CD8-positive, alpha-beta memory T cell (primary cell): ENCODE measurements at regions not wholly inside any gene's neighbourhood (a gene's known extent, or its start where the extent isn't known, plus 50 kb on each side); places are given as distances from the start of the nearest gene placed in this dataset.

Experiments
- CTCF ChIA-PET: fragments of 350-600 bp; sonication (Branson Sonifier 250); formaldehyde crosslinking; loops from one replicate; lab custom pipeline; 2021; ENCODE audit warnings: antibody characterized with exemption; lab: Charles Lee
- POLR2A ChIA-PET: fragments of 350-600 bp; sonication (Branson Sonifier 250); formaldehyde crosslinking; loops from one replicate; lab custom pipeline; 2021; ENCODE audit warnings: antibody characterized with exemption; lab: Charles Lee
- DNase-seq, 5 donors: peaks; one replicate each; pipeline versions ENCODE4 v3.0.0 to v3.0.0-alpha.2; 2020 to 2022; ENCODE audit warnings: mixed read lengths in 1 of 5
- H3K27ac ChIP-seq: one replicate; pipeline ENCODE4 v1.7.0; 2013; ENCODE audit warnings: low read depth, mild to moderate bottlenecking, low read length, moderate library complexity
- H3K27me3 ChIP-seq: 2 replicates; pipeline ENCODE4 v1.7.0; 2013; ENCODE audit warnings: low read length, mild to moderate bottlenecking; ENCODE audit not compliant: insufficient read depth, poor library complexity, severe bottlenecking
- H3K36me3 ChIP-seq: 2 replicates; pipeline ENCODE4 v1.7.0; 2013; ENCODE audit warnings: mild to moderate bottlenecking, low read length, moderate library complexity; ENCODE audit not compliant: insufficient read depth
- H3K4me1 ChIP-seq: 2 replicates; pipeline ENCODE4 v1.7.0; 2013; ENCODE audit warnings: mild to moderate bottlenecking, low read length, moderate library complexity; ENCODE audit not compliant: insufficient read depth
- H3K4me3 ChIP-seq: 2 replicates; pipeline ENCODE4 v1.7.0; 2013; ENCODE audit warnings: mild to moderate bottlenecking, low read length
- H3K9me3 ChIP-seq: 2 replicates; pipeline ENCODE4 v1.7.0; 2013; ENCODE audit warnings: mild to moderate bottlenecking, low read length
- H3K27ac Mint-ChIP-seq, 8 donors: one replicate each; pipeline ENCODE4 v1.8.0; 2020 to 2021; ENCODE audit warnings: mixed read lengths in 8 of 8, mild to moderate bottlenecking in 6 of 8, inconsistent platforms in 3 of 8, moderate library complexity in 3 of 8
- H3K27me3 Mint-ChIP-seq, 2 donors: one replicate each; pipeline ENCODE4 v1.8.0; 2020 to 2021; ENCODE audit warnings: mixed read lengths in 2 of 2, mild to moderate bottlenecking in 1 of 2, moderate library complexity in 1 of 2
- H3K36me3 Mint-ChIP-seq, 3 donors: one replicate each; pipeline ENCODE4 v1.8.0; 2020 to 2021; ENCODE audit warnings: mixed read lengths in 3 of 3, inconsistent platforms in 1 of 3, mild to moderate bottlenecking in 1 of 3
- H3K4me1 Mint-ChIP-seq, 3 donors: one replicate each; pipeline ENCODE4 v1.8.0; 2020 to 2021; ENCODE audit warnings: mixed read lengths in 3 of 3, inconsistent platforms in 1 of 3, mild to moderate bottlenecking in 1 of 3
- H3K4me3 Mint-ChIP-seq, 7 donors: one replicate each; pipeline ENCODE4 v1.8.0; 2020 to 2021; ENCODE audit warnings: mixed read lengths in 7 of 7, mild to moderate bottlenecking in 6 of 7, moderate library complexity in 4 of 7, inconsistent platforms in 2 of 7
- H3K9me3 Mint-ChIP-seq, 5 donors: one replicate each; pipeline ENCODE4 v1.8.0; 2020 to 2022; ENCODE audit warnings: mixed read lengths in 5 of 5, mild to moderate bottlenecking in 3 of 5, moderate library complexity in 2 of 5, inconsistent platforms in 1 of 5

GRCh38 chr11:25211635-25212254 is 714.9 kb downstream of the LUZP2 start:
- CTCF ChIA-PET: no interaction called here

GRCh38 chr11:25214535-25215176 is 717.8 kb downstream of the LUZP2 start:
- no peaks in the 10 kb centered on the region for H3K4me1 Mint-ChIP-seq
- DNase-seq: no peak
- no peak overlapping the region for H3K4me3 Mint-ChIP-seq
- H3K27me3 Mint-ChIP-seq: no peaks in the 10 kb centered on the region
- H3K36me3 Mint-ChIP-seq: no peaks in the 10 kb centered on the region
- Histone ChIP-seq H3K36me3 (no peaks in the 10 kb centered on the region), H3K27me3 (no peaks in the 10 kb centered on the region), H3K27ac (no peak overlapping the region), H3K4me1 (no peaks in the 10 kb centered on the region), H3K4me3 (no peak overlapping the region), H3K9me3 (no peaks in the 10 kb centered on the region)
- CTCF ChIA-PET: no interaction called here
- no peak overlapping the region for H3K27ac Mint-ChIP-seq
- POLR2A ChIA-PET: no interaction called here
- H3K9me3 Mint-ChIP-seq: peaks cover 4 to 35% (median 6%) of the 10 kb centered on the region in 5 donors

More at GRCh38 chr11:25211635-25212254, 714.9 kb downstream of the LUZP2 start:
- Histone ChIP-seq H3K36me3 (no peaks in the 10 kb centered on the region), H3K9me3 (no peaks in the 10 kb centered on the region), H3K4me3 (no peak overlapping the region), H3K27ac (no peak overlapping the region), H3K27me3 (no peaks in the 10 kb centered on the region), H3K4me1 (no peaks in the 10 kb centered on the region)
- no peaks in the 10 kb centered on the region for H3K36me3 Mint-ChIP-seq
- H3K9me3 Mint-ChIP-seq: peaks cover 7 to 35% (median 13%) of the 10 kb centered on the region in 5 donors
- no peak overlapping the region for H3K27ac Mint-ChIP-seq
- no peaks in the 10 kb centered on the region for H3K4me1 Mint-ChIP-seq
- H3K27me3 Mint-ChIP-seq: no peaks in the 10 kb centered on the region
- POLR2A ChIA-PET: no interaction called here
- H3K4me3 Mint-ChIP-seq: no peak overlapping the region
- DNase-seq: no peak

DNA sequence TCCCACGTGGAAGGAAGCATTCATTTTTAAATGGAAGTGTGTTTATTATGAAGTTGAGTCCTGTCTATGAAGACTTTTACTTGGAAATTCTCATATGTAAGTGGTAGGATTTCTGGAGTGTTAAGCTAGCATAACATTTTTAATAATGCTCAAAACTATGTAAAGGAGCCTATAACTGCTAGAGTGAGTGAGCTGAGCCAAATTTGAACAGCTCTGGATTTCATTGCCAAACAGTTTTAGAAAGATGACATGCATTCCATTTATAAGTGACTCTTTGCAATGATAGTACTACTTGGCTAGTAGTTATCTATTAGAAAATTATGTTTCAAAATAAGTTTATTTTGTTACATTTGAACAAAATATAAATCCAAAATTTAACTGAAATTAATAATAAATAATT is 721.2 kb downstream of the LUZP2 start:
- Histone ChIP-seq H3K4me3 (no peak overlapping the region), H3K36me3 (no peaks in the 10 kb centered on the region), H3K27ac (no peak overlapping the region), H3K4me1 (no peaks in the 10 kb centered on the region), H3K9me3 (peaks cover 4% of the 10 kb centered on the region), H3K27me3 (no peaks in the 10 kb centered on the region)
- ChIA-PET CTCF (no interaction called here), POLR2A (no interaction called here)
- H3K4me1 Mint-ChIP-seq: no peaks in the 10 kb centered on the region
- no peak overlapping the region for H3K27ac Mint-ChIP-seq
- peaks cover 2 to 48% (median 6%) of the 10 kb centered on the region in 5 donors for H3K9me3 Mint-ChIP-seq
- H3K36me3 Mint-ChIP-seq: no peaks in the 10 kb centered on the region
- H3K27me3 Mint-ChIP-seq: no peaks in the 10 kb centered on the region
- no peak for DNase-seq
- no peak overlapping the region for H3K4me3 Mint-ChIP-seq

GRCh38 chr11:25225078-25225477 is 728.2 kb downstream of the LUZP2 start:
- Mint-ChIP-seq H3K4me1 (no peaks in the 10 kb centered on the region), H3K27me3 (no peaks in the 10 kb centered on the region), H3K9me3 (peaks cover 2 to 46% (median 15%) of the 10 kb centered on the region in 5 donors), H3K36me3 (no peaks in the 10 kb centered on the region), H3K27ac (no peak overlapping the region), H3K4me3 (no peak overlapping the region)
- Histone ChIP-seq H3K27me3 (no peaks in the 10 kb centered on the region), H3K36me3 (no peaks in the 10 kb centered on the region), H3K27ac (no peak overlapping the region), H3K9me3 (peaks cover 4% of the 10 kb centered on the region), H3K4me3 (no peak overlapping the region), H3K4me1 (no peaks in the 10 kb centered on the region)
- POLR2A ChIA-PET: no interaction called here
- CTCF ChIA-PET: no interaction called here
- no peak for DNase-seq

DNA sequence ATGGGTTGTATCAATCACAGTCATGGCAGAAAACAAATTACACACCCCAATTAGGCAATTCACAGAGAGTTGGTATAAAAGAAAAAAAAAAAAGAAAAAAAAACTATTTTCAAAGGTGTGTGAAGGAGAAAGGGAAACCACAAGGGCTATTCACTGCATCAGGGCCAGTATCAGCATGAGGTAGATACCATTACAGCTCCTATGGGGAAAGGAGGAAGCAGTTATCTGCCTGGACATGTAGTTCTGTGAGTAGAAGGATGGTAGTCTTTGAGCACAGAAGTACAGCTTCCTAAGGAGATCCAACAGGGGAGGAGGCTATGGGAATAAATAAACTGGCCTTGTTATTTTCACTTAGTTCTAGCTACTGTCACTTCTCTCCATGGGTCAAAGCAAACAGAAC is 746.1 kb downstream of the LUZP2 start:
- H3K27me3 Mint-ChIP-seq: no peaks in the 10 kb centered on the region
- no peak overlapping the region for H3K27ac Mint-ChIP-seq
- H3K9me3 ChIP-seq: no peaks in the 10 kb centered on the region
- no peaks in the 10 kb centered on the region for H3K27me3 ChIP-seq
- no peaks in the 10 kb centered on the region for H3K4me1 ChIP-seq
- H3K4me3 ChIP-seq: no peak overlapping the region
- H3K4me3 Mint-ChIP-seq: no peak overlapping the region
- no peak overlapping the region for H3K27ac ChIP-seq
- H3K36me3 Mint-ChIP-seq: no peaks in the 10 kb centered on the region
- H3K9me3 Mint-ChIP-seq: peaks cover 6 to 27% (median 14%) of the 10 kb centered on the region in 5 donors
- H3K36me3 ChIP-seq: no peaks in the 10 kb centered on the region
- DNase-seq: no peak
- POLR2A ChIA-PET: no interaction called here
- CTCF ChIA-PET: no interaction called here
- no peaks in the 10 kb centered on the region for H3K4me1 Mint-ChIP-seq

DNA sequence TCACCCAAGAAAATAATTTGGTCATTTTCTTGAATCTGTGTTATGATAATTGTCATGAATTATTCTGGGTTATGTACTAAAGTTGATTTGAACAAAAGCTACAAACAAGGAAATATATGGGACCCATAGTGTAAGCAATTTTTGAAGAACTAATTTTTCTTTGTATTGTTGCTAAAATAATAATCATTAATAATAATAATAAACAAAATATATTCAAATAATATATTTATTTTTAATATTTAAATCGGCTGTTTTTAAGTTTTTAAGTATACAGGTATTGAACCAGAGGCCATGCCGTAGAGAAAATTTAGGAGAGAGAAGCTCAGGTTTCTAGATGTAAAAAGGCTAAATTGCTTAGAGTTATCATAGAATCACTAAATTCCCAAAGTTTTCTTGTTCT is 747.3 kb downstream of the LUZP2 start:
- H3K27me3 Mint-ChIP-seq: no peaks in the 10 kb centered on the region
- H3K27me3 ChIP-seq: no peaks in the 10 kb centered on the region
- CTCF ChIA-PET: no interaction called here
- H3K27ac ChIP-seq: no peak overlapping the region
- H3K4me3 Mint-ChIP-seq: no peak overlapping the region
- peaks cover 6 to 35% (median 14%) of the 10 kb centered on the region in 5 donors for H3K9me3 Mint-ChIP-seq
- no peaks in the 10 kb centered on the region for H3K9me3 ChIP-seq
- no peaks in the 10 kb centered on the region for H3K36me3 ChIP-seq
- POLR2A ChIA-PET: no interaction called here
- no peaks in the 10 kb centered on the region for H3K4me1 ChIP-seq
- DNase-seq: no peak
- H3K4me3 ChIP-seq: no peak overlapping the region
- no peaks in the 10 kb centered on the region for H3K4me1 Mint-ChIP-seq
- H3K36me3 Mint-ChIP-seq: no peaks in the 10 kb centered on the region
- no peak overlapping the region for H3K27ac Mint-ChIP-seq

DNA sequence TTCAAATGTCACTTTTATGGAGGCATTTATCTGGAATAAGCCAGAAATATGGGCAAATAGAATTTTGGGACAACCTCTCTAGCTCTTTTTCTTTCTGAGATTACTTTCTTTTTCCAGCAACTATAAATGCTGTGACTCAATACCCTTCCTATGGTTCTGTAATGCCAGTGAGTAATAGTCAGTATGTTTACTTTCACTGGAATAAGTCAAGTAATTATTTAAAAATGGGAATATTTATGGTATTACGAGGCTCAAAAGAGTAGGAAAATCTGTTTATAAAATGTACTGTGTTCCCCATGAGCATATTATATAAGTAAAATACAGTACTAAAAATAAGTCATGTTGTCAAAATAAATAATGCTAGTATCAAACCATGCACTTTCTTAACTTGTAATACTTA is 750.5 kb downstream of the LUZP2 start:
- POLR2A ChIA-PET: no interaction called here
- Histone ChIP-seq H3K4me1 (no peaks in the 10 kb centered on the region), H3K27me3 (no peaks in the 10 kb centered on the region), H3K4me3 (no peak overlapping the region), H3K9me3 (no peaks in the 10 kb centered on the region), H3K27ac (no peak overlapping the region), H3K36me3 (no peaks in the 10 kb centered on the region)
- peaks cover 0 to 31% (median 9%) of the 10 kb centered on the region in 5 donors for H3K9me3 Mint-ChIP-seq
- no peak overlapping the region for H3K27ac Mint-ChIP-seq
- no peaks in the 10 kb centered on the region for H3K27me3 Mint-ChIP-seq
- no peak overlapping the region for H3K4me3 Mint-ChIP-seq
- DNase-seq: no peak
- H3K36me3 Mint-ChIP-seq: no peaks in the 10 kb centered on the region
- CTCF ChIA-PET: no interaction called here
- H3K4me1 Mint-ChIP-seq: no peaks in the 10 kb centered on the region

DNA sequence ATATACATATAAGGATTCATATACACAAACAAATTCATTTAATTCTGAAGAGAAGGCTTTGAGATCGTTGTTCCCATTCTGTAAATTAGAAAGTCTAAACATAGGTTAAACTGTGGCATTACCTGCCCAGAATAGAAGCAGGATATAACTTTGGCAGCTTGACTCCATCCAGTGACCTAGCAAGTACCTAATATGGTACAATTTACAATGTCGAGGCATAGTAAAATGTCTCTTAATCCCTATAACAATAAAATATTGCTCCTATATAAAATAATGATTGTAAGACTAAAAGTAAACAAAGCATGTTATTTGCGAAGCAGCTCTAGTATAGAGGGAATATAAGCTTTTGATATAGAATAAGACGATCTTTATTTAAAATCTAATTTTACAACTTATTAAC is 756.0 kb downstream of the LUZP2 start:
- Histone ChIP-seq H3K4me1 (no peaks in the 10 kb centered on the region), H3K27ac (no peak overlapping the region), H3K4me3 (no peak overlapping the region), H3K27me3 (no peaks in the 10 kb centered on the region), H3K36me3 (no peaks in the 10 kb centered on the region), H3K9me3 (no peaks in the 10 kb centered on the region)
- ChIA-PET CTCF (no interaction called here), POLR2A (no interaction called here)
- no peak for DNase-seq
- H3K27ac Mint-ChIP-seq: no peak overlapping the region
- no peaks in the 10 kb centered on the region for H3K36me3 Mint-ChIP-seq
- no peaks in the 10 kb centered on the region for H3K27me3 Mint-ChIP-seq
- H3K4me1 Mint-ChIP-seq: no peaks in the 10 kb centered on the region
- H3K9me3 Mint-ChIP-seq: peaks cover 0 to 35% (median 3%) of the 10 kb centered on the region in 5 donors
- no peak overlapping the region for H3K4me3 Mint-ChIP-seq
